OCI-LY7 (cell line): ENCODE measurements at regions not wholly inside any gene's neighbourhood (a gene's known extent, or its start where the extent isn't known, plus 50 kb on each side); places are given as distances from the start of the nearest gene placed in this dataset.

ENCODE experiments used
- BruUV-seq: library from RNA; stranded (reverse); fragments of 400-500 nt; replicated peaks from 2 replicates; lab custom pipeline; 2021; lab: Mats Ljungman, UMichigan
- CTCF ChIA-PET: fragments of 300-600 bp; sonication (Branson Sonifier 250); formaldehyde crosslinking; loops from one replicate; lab custom pipeline; 2022; ENCODE audit warnings: antibody characterized with exemption; ENCODE audit not compliant: unreplicated experiment; lab: Charles Lee
- POLR2A ChIA-PET: fragments of 300-600 bp; sonication (Branson Sonifier 250); formaldehyde crosslinking; loops from one replicate; lab custom pipeline; 2022; ENCODE audit warnings: antibody characterized with exemption; lab: Charles Lee
- DNase-seq: peaks from one replicate; pipeline ENCODE4 v3.0.0-alpha.2; 2015; ENCODE audit warnings: low spot score
- H2AFZ ChIP-seq: fragments of 200-600 bp; sonication (generic), shearing (Covaris generic); 2 replicates; pipeline ENCODE4 v1.6.1; 2014; ENCODE audit warnings: mild to moderate bottlenecking, antibody characterized with exemption, low read length, moderate library complexity
- H3K27ac ChIP-seq: fragments of 200-600 bp; sonication (generic); 2 replicates; pipeline ENCODE4 v1.5.1; 2014; ENCODE audit warnings: mixed run types, low read depth, mild to moderate bottlenecking, moderate library complexity, low read length, inconsistent platforms; ENCODE audit not compliant: poor library complexity, severe bottlenecking
- H3K36me3 ChIP-seq: fragments of 200-600 bp; sonication (generic); 2 replicates; pipeline ENCODE4 v1.6.1; 2014; ENCODE audit warnings: mild to moderate bottlenecking, antibody characterized with exemption, low read length, moderate library complexity, mixed read lengths; ENCODE audit not compliant: insufficient read depth
- H3K4me1 ChIP-seq: fragments of 200-600 bp; sonication (generic); 2 replicates; pipeline ENCODE4 v1.5.1; 2014; ENCODE audit warnings: mild to moderate bottlenecking, low read length; ENCODE audit not compliant: insufficient read depth, poor library complexity, severe bottlenecking
- H3K4me2 ChIP-seq: fragments of 200-600 bp; sonication (generic); 2 replicates; pipeline ENCODE4 v1.6.1; 2014; ENCODE audit warnings: mild to moderate bottlenecking, low read length
- H3K4me3 ChIP-seq: fragments of 200-600 bp; sonication (generic); 2 replicates; pipeline ENCODE4 v1.5.1; 2014; ENCODE audit warnings: mild to moderate bottlenecking, low read depth, low read length; ENCODE audit not compliant: poor library complexity, severe bottlenecking
- H3K79me2 ChIP-seq: fragments of 200-600 bp; sonication (generic); 2 replicates; pipeline ENCODE4 v1.6.1; 2016; ENCODE audit warnings: low read depth, mild to moderate bottlenecking, low read length, moderate library complexity, mixed read lengths; ENCODE audit not compliant: insufficient read depth
- H3K9me2 ChIP-seq: fragments of 200-600 bp; sonication (generic); 2 replicates; pipeline ENCODE4 v1.6.1; 2016; ENCODE audit warnings: mild to moderate bottlenecking, low read length, mixed read lengths; ENCODE audit not compliant: insufficient read depth
- H3K9me3 ChIP-seq: fragments of 200-600 bp; sonication (generic); 2 replicates; pipeline ENCODE4 v1.6.1; 2014; ENCODE audit warnings: mild to moderate bottlenecking, mixed run types, low read length, mixed read lengths
- H4K20me1 ChIP-seq: fragments of 200-600 bp; sonication (generic); 2 replicates; pipeline ENCODE4 v1.6.1; 2014; ENCODE audit warnings: mild to moderate bottlenecking, antibody characterized with exemption, low read length, moderate library complexity, mixed read lengths; ENCODE audit not compliant: insufficient read depth
- CTCF ChIP-seq: fragments of 200-600 bp; sonication (generic); conservative IDR thresholded peaks from 2 replicates; pipeline ENCODE4 v1.5.1; 2014; ENCODE audit warnings: mild to moderate bottlenecking, antibody characterized with exemption, low read length, moderate library complexity, mixed read lengths
- EZH2phosphoT487 ChIP-seq: fragments of 200-600 bp; sonication (generic); IDR thresholded peaks from 2 replicates; pipeline ENCODE4 v1.6.1; 2018; ENCODE audit warnings: low read depth, borderline replicate concordance, mild to moderate bottlenecking, mixed run types, antibody characterized with exemption, low read length, moderate library complexity, mixed read lengths
- intact Hi-C: fragments of 100-400 bp; cut with micrococcal nuclease; formaldehyde crosslinking; loops from one replicate; pipeline ENCODE4 v1.10.0; 2022; ENCODE audit not compliant: unreplicated experiment

DNA sequence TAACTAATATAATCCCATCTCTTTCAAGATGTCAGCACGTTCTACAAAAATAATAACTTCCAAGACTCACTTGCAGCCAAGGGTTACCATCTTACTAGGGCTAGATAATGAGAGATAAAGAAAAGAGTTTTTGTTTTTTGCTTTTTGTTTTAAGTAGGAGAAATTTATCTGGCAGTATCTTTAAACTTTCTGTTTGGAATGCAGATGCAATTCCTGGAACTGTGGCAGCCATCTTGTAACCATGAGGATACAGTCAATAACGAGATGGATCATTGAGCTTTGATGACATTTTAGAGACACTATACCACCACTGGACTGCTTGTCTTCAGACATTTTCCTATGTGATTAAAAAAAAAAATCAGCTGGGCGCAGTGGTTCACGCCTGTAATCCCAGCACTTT, 171.2 kb upstream of the ARID2 start:
- Histone ChIP-seq H3K36me3 (no peaks in the 10 kb centered on the region), H4K20me1 (no peaks in the 10 kb centered on the region), H3K9me2 (no peaks in the 10 kb centered on the region), H2AFZ (no peak overlapping the region), H3K9me3 (no peaks in the 10 kb centered on the region), H3K4me2 (no peak overlapping the region), H3K4me1 (no peaks in the 10 kb centered on the region), H3K4me3 (no peak overlapping the region), H3K79me2 (no peaks in the 10 kb centered on the region), H3K27ac (no peak overlapping the region)
- CTCF ChIA-PET, result no interaction called here
- no TSS peak for BruUV-seq
- intact Hi-C loops, result no loop called here
- POLR2A ChIA-PET, result no interaction called here
- DNase-seq, result no peak
- TF ChIP-seq EZH2phosphoT487, result no peak
- no peak for TF ChIP-seq CTCF

GRCh38 chr12:45559537-45559936, 170.0 kb upstream of the ARID2 start:
- no peaks in the 10 kb centered on the region for H3K9me3 ChIP-seq
- no peak overlapping the region for H3K4me3 ChIP-seq
- intact Hi-C loops, result no loop called here
- no peaks in the 10 kb centered on the region for H3K9me2 ChIP-seq
- no peak overlapping the region for H3K27ac ChIP-seq
- no peak overlapping the region for H3K4me2 ChIP-seq
- ChIA-PET POLR2A (no interaction called here), CTCF (no interaction called here)
- H3K36me3 ChIP-seq, result no peaks in the 10 kb centered on the region
- no peaks in the 10 kb centered on the region for H4K20me1 ChIP-seq
- no peaks in the 10 kb centered on the region for H3K4me1 ChIP-seq
- DNase-seq, result no peak
- no peaks in the 10 kb centered on the region for H3K79me2 ChIP-seq
- H2AFZ ChIP-seq, result no peak overlapping the region
- no TSS peak for BruUV-seq
- no peak for TF ChIP-seq CTCF
- no peak for TF ChIP-seq EZH2phosphoT487

DNA sequence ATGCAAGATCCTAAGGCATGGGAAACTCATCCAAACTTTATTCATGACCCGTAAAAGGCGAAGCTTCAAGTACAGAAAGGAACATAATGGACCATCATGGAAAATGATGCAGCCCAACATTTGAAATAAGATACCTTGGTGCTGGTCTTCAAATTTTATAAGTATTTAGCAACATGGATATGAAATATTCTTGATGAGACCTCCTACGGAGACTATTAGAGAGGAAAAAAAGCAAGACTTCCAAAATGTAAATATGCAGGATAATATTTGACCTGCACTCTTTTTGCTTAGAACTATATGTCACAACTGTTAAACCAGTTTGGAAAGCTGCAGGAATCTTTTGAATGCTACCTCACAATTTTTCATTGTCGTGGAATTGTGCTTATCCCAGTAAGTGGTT, 168.8 kb upstream of the ARID2 start:
- ChIA-PET CTCF (no interaction called here), POLR2A (no interaction called here)
- no peak overlapping the region for H3K27ac ChIP-seq
- no peaks in the 10 kb centered on the region for H3K9me2 ChIP-seq
- no peak for TF ChIP-seq CTCF
- no peak for TF ChIP-seq EZH2phosphoT487
- H3K36me3 ChIP-seq, result no peaks in the 10 kb centered on the region
- no peak overlapping the region for H2AFZ ChIP-seq
- no peaks in the 10 kb centered on the region for H3K79me2 ChIP-seq
- BruUV-seq, result no TSS peak
- DNase-seq, result no peak
- no peaks in the 10 kb centered on the region for H4K20me1 ChIP-seq
- H3K4me2 ChIP-seq, result no peak overlapping the region
- no peaks in the 10 kb centered on the region for H3K9me3 ChIP-seq
- H3K4me1 ChIP-seq, result no peaks in the 10 kb centered on the region
- intact Hi-C loops, result no loop called here
- no peak overlapping the region for H3K4me3 ChIP-seq
